GM21360 (cell line): ENCODE measurements at regions not wholly inside any gene's neighbourhood (a gene's known extent, or its start where the extent isn't known, plus 50 kb on each side); places are given as distances from the start of the nearest gene placed in this dataset.
"Not testable (repeated sequence)": the region's sequence is repeated elsewhere in the genome, so short reads cannot be mapped to it uniquely, and the experiment has no call there.

Experiments
- ATAC-seq: cut with Tn5 transposase; IDR thresholded peaks from one replicate; pipeline ENCODE4 v1.9.1; 2021; ENCODE audit warnings: mild to moderate bottlenecking, moderate library complexity; ENCODE audit not compliant: unreplicated experiment

- ATAC-seq = no peak
Measured at GRCh38 chr3:82198009-82198408, 436.6 kb upstream of the GBE1 start.

GRCh38 chr3:82196645-82197044 lies 435.2 kb upstream of the GBE1 start:
- no peak for ATAC-seq

GRCh38 chr3:82194870-82195269 lies 433.4 kb upstream of the GBE1 start:
- no peak for ATAC-seq

- no peak for ATAC-seq
Measured at GRCh38 chr3:82186017-82186416, 424.6 kb upstream of the GBE1 start.

DNA sequence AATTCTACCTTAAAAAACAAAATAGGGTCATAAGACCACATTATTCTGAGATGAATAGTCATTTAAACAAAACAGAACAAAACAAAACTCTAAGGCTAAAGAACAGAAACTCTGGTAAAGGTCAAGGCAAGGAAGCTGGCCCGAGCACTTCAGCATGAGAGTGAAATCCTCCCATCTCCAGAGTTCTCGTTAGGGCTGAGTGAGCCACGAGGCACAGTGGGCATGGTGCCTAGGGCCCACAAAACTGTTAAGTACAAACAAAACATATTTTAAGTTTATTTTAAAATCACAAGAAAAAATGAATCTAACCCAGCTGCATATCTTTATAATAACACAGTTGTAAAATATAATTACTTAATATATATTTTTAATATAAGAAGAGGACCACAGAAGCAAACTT lies 417.8 kb upstream of the GBE1 start:
- ATAC-seq = no peak

GRCh38 chr3:82178291-82178690 lies 416.8 kb upstream of the GBE1 start:
- ATAC-seq = no peak

DNA sequence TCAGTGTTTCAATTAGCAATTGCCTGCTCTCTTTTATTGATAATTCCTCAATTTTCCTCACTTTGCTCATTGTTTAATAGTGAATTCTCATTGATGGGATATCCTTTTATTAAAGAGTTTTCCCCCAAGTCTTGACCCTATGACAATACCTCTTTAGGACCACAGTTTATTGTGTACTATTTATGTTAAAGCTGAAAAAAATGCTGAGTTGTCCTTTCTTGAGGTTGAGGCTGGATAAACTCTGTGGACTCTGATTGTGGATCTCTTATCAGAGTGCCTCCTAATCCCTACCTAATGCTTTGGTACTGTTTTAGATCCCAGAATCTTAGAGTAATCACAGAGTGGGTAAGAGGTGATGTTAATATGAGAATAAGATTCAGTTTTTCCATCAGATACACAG lies 416.3 kb upstream of the GBE1 start:
- ATAC-seq = no peak

DNA sequence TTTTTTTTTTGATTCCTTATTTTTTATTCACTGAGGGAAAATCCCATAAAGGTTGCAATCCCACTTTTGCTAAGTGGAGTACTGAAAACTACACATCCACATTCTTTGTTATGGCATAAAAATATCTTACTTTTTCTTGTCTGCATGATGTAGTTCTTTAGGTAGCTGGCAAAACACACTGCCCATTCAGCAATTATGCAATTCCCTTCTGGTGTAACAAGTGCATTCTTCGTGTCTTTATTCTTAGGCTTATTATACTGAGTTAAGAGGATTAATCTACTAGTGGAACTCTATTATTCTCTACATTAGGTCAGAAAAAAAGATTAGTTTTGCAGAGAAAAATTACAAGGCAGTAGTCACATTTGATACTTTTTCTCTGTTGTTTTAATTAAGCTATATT lies 403.8 kb upstream of the GBE1 start:
- ATAC-seq = no peak

- ATAC-seq = peak; percentile 55
Measured at GRCh38 chr3:82163907-82164520, 402.6 kb upstream of the GBE1 start.

GRCh38 chr3:82157952-82158351 lies 396.5 kb upstream of the GBE1 start:
- no peak for ATAC-seq

DNA sequence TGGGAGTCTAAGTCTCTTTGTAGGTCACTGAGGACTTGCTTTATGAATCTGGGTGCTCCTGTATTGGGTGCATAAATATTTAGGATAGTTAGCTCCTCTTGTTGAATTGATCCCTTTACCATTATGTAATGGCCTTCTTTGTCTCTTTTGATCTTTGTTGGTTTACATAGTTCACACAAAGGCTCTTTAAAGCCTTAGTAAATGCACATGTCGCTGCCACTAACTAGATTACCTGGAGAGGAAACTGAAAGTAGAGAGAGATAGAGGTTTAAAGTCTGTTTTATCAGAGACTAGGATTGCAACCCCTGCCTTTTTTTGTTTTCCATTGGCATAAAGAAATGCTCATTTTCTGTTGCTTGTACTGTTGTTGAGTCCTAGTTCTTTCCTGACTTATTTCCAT lies 392.4 kb upstream of the GBE1 start:
- not testable (repeated sequence) for ATAC-seq

- no peak for ATAC-seq
Measured at GRCh38 chr3:82145742-82146141, 384.3 kb upstream of the GBE1 start.

- no peak for ATAC-seq
Measured at GRCh38 chr3:82144811-82145210, 383.4 kb upstream of the GBE1 start.

DNA sequence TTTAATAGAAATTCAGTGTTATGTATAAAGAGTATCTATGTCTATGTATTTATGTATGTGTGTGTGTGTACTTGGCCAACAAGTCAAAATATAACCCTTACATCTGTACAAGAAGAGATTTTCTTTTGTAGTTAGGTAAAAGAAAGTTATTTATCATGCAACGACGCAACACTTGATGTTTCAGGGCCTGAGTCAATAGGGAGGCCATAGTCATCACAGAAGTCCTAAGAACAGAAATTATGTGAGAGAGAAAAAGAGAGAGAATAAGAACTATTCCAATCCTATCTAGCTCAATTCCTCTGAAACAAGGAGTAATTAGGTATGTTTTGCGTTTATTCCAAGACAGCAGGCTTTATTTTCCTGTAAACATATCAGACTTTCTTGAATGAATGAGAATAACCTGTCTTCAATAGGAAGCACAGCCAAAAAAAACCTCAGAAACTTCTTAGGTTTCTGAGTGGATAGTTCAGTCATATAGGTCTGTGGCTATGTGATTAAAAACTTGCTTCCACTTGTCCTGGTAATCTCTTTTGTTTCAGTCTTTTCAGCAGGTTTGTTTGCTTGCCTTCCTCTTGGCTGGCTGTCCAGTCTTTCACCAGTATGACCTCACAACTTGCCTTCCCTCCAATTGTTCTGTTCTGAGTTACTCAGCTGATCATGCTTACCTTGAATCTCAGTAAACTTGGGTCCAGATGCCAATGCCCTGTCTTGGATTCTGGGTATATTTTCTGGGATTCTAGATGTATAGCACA lies 382.4 kb upstream of the GBE1 start:
- no peak for ATAC-seq

DNA sequence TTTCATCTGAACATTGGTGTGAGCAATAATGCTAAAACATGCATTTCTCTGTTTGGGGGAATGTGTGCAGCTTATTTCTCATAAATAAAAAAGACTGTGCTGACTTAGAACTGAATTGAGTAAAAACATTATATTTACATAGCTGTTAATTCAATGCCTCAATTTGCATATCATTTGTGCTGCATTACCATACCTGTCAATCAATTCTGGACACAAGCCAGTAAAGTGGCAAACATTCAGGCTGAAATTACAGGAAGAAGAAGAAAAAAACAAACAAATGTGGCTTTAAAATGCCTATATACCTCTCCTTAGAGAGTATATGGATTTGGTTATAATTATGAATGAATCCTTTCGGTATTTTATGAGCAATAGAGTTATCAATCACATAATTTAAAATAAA lies 380.1 kb upstream of the GBE1 start:
- ATAC-seq = no peak

DNA sequence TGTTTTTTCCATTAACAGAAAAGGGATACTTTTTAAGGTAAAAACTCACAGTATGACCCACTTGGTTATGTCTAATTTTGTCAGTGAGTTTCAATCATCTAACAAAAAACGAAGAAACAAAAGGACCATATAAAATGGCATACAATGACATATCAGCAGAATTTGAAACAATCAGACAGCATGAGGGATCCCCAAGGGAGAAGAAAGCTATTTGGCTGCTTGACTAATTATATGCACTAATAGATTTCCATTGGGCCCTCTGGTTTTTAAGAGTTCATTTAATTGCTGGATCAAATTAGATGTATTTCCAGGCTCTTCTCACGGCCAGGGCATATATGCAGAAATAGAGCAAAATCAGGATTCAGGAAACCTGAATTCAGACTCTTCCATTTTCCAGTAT lies 376.4 kb upstream of the GBE1 start:
- ATAC-seq = no peak

DNA sequence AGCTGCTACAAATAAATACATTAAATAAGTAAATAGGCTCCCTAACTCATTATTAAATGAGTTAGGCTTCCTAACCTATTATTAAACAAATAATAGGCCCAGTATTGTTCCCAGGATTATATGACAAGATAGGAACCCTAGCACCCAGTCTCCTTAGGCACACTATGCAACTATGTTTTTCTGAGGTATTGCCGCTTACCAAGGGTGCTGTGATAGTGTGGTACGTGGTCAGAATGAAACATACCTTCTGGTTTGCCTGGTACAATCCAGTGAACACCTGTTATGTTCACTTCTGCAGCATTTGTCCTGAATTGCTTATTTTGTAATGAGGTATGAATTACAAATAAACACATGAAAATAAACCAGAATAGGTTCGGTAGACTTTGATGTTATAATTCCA lies 375.6 kb upstream of the GBE1 start:
- ATAC-seq = no peak

GRCh38 chr3:82133070-82133606 lies 371.7 kb upstream of the GBE1 start:
- ATAC-seq = peak; percentile 90

- ATAC-seq = no peak
Measured at GRCh38 chr3:82132210-82133069, 371.0 kb upstream of the GBE1 start.

GRCh38 chr3:82130046-82130445 lies 368.6 kb upstream of the GBE1 start:
- no peak for ATAC-seq

GRCh38 chr3:82129221-82129801 lies 367.9 kb upstream of the GBE1 start:
- no peak for ATAC-seq
